Psoas muscle (tissue), 7 donors: ENCODE measurements at regions not wholly inside any gene's neighbourhood (a gene's known extent, or its start where the extent isn't known, plus 50 kb on each side); places are given as distances from the start of the nearest gene placed in this dataset.

ENCODE experiments used
- ATAC-seq, 4 donors: fragments of 200-7000 bp; cut with Tn5 transposase; one replicate each; pipeline ENCODE4 v1.9.1; 2020; ENCODE audit warnings: moderate library complexity in 3 of 4, mild to moderate bottlenecking in 2 of 4
- DNase-seq, 2 donors: peaks; one replicate each; pipeline ENCODE4 v3.0.0-alpha.2; 2020
- H3K27ac ChIP-seq: fragments of 200-600 bp; one replicate; pipeline ENCODE4 v1.8.0; 2022
- H3K27me3 ChIP-seq, 3 donors: fragments of 200-600 bp in 1 of 3; one replicate each; pipeline versions ENCODE4 v1.6.1 to v1.8.0; 2013 to 2022; ENCODE audit warnings: low read length in 2 of 3, mild to moderate bottlenecking in 2 of 3, moderate library complexity in 1 of 3; ENCODE audit not compliant: insufficient read depth in 3 of 3
- H3K36me3 ChIP-seq, 2 donors: fragments of 200-600 bp in 1 of 2; one replicate each; pipeline versions ENCODE4 v1.6.1 to v1.8.0; 2013 to 2022; ENCODE audit warnings: low read depth in 1 of 2, mild to moderate bottlenecking in 1 of 2, moderate library complexity in 1 of 2; ENCODE audit not compliant: insufficient read depth in 1 of 2
- H3K4me1 ChIP-seq: fragments of 200-600 bp; one replicate; pipeline ENCODE4 v1.8.0; 2022
- H3K4me3 ChIP-seq: fragments of 200-600 bp; one replicate; pipeline ENCODE4 v1.8.0; 2022; ENCODE audit warnings: mild to moderate bottlenecking
- H3K9me3 ChIP-seq: fragments of 200-600 bp; one replicate; pipeline ENCODE4 v1.8.0; 2022
- CTCF ChIP-seq: fragments of 200-600 bp; IDR thresholded peaks from one replicate; pipeline ENCODE4 v1.8.0; 2022; ENCODE audit warnings: antibody characterized with exemption
- whole genome bisulfite sequencing, 3 donors: extraction: QIAGEN DNeasy Blood & Tissue Kit; methylation state at CpG; one replicate each; pipeline versions ENCODE4 v1.1.6 to v1.1.7; 2013; 5-methylcytosine and 5-hydroxymethylcytosine counted together
- intact Hi-C, 2 donors: fragments of 100-400 bp; cut with DNase I; formaldehyde crosslinking; loops; one replicate each; pipeline versions ENCODE4 v1.11.0 to v1.14.2; 2022
- donor health status: healthy with polysubstance abuse.
- donor health status: DM: no; HTN: no; CAD: no; lungs with moderate emphysema.
- donor health status: Bipolar disorder and iron deficiency.
- donor health status: healthy.
- donor health status: DM: yes; HTN: yes; CAD: no.
- donor health status: DM: no; HTN: no; CAD: no.
- donor health status: DM: yes; HTN: yes; CAD: no.

DNA sequence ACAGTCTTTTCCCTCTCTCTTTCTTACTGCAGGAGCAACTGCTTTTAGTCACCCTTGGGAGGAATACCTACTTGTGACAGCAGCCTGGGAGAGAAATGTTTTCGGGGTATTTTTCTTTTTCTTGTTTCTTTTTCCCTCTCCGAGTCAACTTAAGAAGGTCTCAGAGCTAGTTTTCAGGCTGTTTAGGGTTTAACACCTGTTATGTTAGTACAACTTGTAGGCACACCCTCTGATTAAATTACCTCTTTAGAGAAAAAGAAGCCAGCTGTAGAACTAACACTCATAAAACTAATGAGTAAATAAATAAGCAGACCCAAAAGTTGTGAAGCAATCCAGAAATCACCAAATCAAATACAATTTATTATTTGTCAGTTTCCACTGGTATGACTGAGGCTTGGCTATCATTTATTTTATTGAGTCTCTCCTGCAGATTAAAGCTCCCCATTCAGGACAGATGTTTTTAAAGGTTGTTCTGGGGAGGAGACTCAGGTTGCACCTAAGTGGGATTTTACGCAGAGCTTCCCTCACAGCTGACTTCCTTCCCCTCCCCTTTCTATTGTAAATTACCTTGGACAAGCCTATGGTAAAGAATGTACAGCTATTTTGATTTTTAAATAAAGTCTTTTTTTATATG is 112.5 kb downstream of the FOXB1 start:
- WGBS, 3 donors: 37 to 46% (median 42%) methylated on average over 3 of the region's 3 CpGs
- Histone ChIP-seq H3K27me3 (peaks cover 0 to 33% (median 8%) of the 10 kb centered on the region in 3 donors), H3K9me3 (no peaks in the 10 kb centered on the region), H3K4me1 (no peaks in the 10 kb centered on the region), H3K36me3 (no peaks in the 10 kb centered on the region), H3K27ac (no peak overlapping the region), H3K4me3 (no peak overlapping the region)
- ATAC-seq (no peak), DNase-seq (no peak)
- TF ChIP-seq CTCF: no peak
- intact Hi-C loops: no loop called here

DNA sequence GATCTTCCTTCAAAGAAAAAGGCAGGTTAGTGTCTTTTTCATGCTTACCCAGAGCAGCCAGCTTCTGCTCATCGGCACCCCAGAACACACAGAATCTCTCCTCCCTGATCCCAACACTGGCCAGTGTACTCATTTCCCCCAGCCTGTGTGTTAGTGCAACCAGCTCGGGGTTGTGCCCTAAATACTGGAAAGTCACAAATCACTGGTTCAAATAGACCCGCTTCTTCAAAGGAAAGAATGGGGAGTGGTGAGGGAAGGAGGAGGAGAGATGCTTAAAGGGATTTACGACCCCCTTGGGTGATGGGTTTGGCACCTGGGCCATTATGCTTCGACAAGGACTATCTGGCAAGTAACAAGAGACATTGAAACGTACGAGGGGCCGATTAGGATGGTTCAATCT is 114.0 kb downstream of the FOXB1 start:
- Histone ChIP-seq H3K4me1 (no peaks in the 10 kb centered on the region), H3K27me3 (peaks cover 0 to 29% (median 8%) of the 10 kb centered on the region in 3 donors), H3K9me3 (no peaks in the 10 kb centered on the region), H3K4me3 (no peak overlapping the region), H3K36me3 (no peaks in the 10 kb centered on the region), H3K27ac (no peak overlapping the region)
- intact Hi-C loops: no loop called here
- TF ChIP-seq CTCF: no peak
- DNase-seq (no peak), ATAC-seq (no peak)
- WGBS, 3 donors: 31% methylated on average over 8 of the region's 8 CpGs

GRCh38 chr15:60118626-60119025 is 114.5 kb downstream of the FOXB1 start:
- H3K27ac ChIP-seq: no peak overlapping the region
- H3K9me3 ChIP-seq: no peaks in the 10 kb centered on the region
- ATAC-seq (no peak), DNase-seq (no peak)
- no peak overlapping the region for H3K4me3 ChIP-seq
- 34 to 44% (median 43%) methylated on average over 3 of the region's 3 CpGs for WGBS, 3 donors
- H3K36me3 ChIP-seq: no peaks in the 10 kb centered on the region
- intact Hi-C loops: no loop called here
- TF ChIP-seq CTCF: no peak
- no peaks in the 10 kb centered on the region for H3K4me1 ChIP-seq
- peaks cover 0 to 29% (median 8%) of the 10 kb centered on the region in 3 donors for H3K27me3 ChIP-seq

- 48 to 57% (median 51%) methylated on average over 4 of the region's 4 CpGs for WGBS, 3 donors
Measured at GRCh38 chr15:60119101-60119500, 115.0 kb downstream of the FOXB1 start.

More at GRCh38 chr15:60119101-60119500, 115.0 kb downstream of the FOXB1 start:
- Histone ChIP-seq H3K36me3 (no peaks in the 10 kb centered on the region), H3K4me1 (no peaks in the 10 kb centered on the region), H3K27me3 (peaks cover 0 to 29% (median 8%) of the 10 kb centered on the region in 3 donors), H3K9me3 (no peaks in the 10 kb centered on the region), H3K4me3 (no peak overlapping the region), H3K27ac (no peak overlapping the region)
- no peak for ATAC-seq
- intact Hi-C loops: no loop called here
- no peak for DNase-seq
- TF ChIP-seq CTCF: no peak
